Hepatocyte (in vitro differentiated cells): ENCODE measurements at regions not wholly inside any gene's neighbourhood (a gene's known extent, or its start where the extent isn't known, plus 50 kb on each side); places are given as distances from the start of the nearest gene placed in this dataset.

Experiments used
- DNase-seq: peaks from one replicate; pipeline ENCODE4 v3.0.0-alpha.2; 2016; ENCODE audit warnings: low spot score
- H2AFZ ChIP-seq: fragments of 200-600 bp; sonication (generic); 2 replicates; pipeline ENCODE4 v1.6.0; 2016; ENCODE audit warnings: antibody characterized with exemption, mild to moderate bottlenecking
- H3K27ac ChIP-seq: fragments of 200-600 bp; sonication (generic); 2 replicates; pipeline ENCODE4 v1.5.1; 2016; ENCODE audit warnings: mild to moderate bottlenecking
- H3K27me3 ChIP-seq: fragments of 200-600 bp; sonication (generic); 2 replicates; pipeline ENCODE4 v1.6.1; 2016
- H3K36me3 ChIP-seq: fragments of 200-600 bp; sonication (generic); replicated peaks from 2 replicates; pipeline ENCODE4 v1.5.1; 2016; ENCODE audit warnings: low read depth; ENCODE audit not compliant: insufficient read depth
- H3K4me1 ChIP-seq: fragments of 200-600 bp; sonication (generic); 2 replicates; pipeline ENCODE4 v1.5.1; 2016; ENCODE audit warnings: mild to moderate bottlenecking, moderate library complexity; ENCODE audit not compliant: insufficient read depth
- H3K4me2 ChIP-seq: fragments of 200-600 bp; sonication (generic); 2 replicates; pipeline ENCODE4 v1.6.0; 2016
- H3K4me3 ChIP-seq: fragments of 200-600 bp; sonication (generic); 2 replicates; pipeline ENCODE4 v1.5.1; 2016; ENCODE audit warnings: mild to moderate bottlenecking
- H3K79me2 ChIP-seq: fragments of 200-600 bp; sonication (generic); 2 replicates; pipeline ENCODE4 v1.6.0; 2017; ENCODE audit warnings: mild to moderate bottlenecking
- H3K9me2 ChIP-seq: fragments of 200-600 bp; sonication (generic); replicated peaks from 2 replicates; pipeline ENCODE4 v1.6.0; 2017; ENCODE audit warnings: mild to moderate bottlenecking; ENCODE audit not compliant: insufficient read depth
- H3K9me3 ChIP-seq: fragments of 200-600 bp; sonication (generic); 2 replicates; pipeline ENCODE4 v1.5.1; 2016; ENCODE audit warnings: low read depth, mild to moderate bottlenecking
- H4K20me1 ChIP-seq: fragments of 200-600 bp; sonication (generic); 2 replicates; pipeline ENCODE4 v1.6.0; 2016; ENCODE audit warnings: mild to moderate bottlenecking; ENCODE audit not compliant: insufficient read depth, poor library complexity, severe bottlenecking
- CTCF ChIP-seq: fragments of 200-600 bp; sonication (generic); IDR thresholded peaks from 2 replicates; pipeline ENCODE4 v1.5.1; 2016; ENCODE audit warnings: antibody characterized with exemption, mild to moderate bottlenecking; ENCODE audit not compliant: poor library complexity
- EZH2 ChIP-seq: fragments of 200-600 bp; sonication (generic); IDR thresholded peaks from 2 replicates; pipeline ENCODE4 v1.6.1; 2016; ENCODE audit warnings: antibody characterized with exemption, mild to moderate bottlenecking, borderline replicate concordance
- EZH2phosphoT487 ChIP-seq: fragments of 200-600 bp; sonication (generic); IDR thresholded peaks from one replicate; pipeline ENCODE4 v1.6.1; 2018; ENCODE audit warnings: antibody characterized with exemption, mild to moderate bottlenecking, low read depth, moderate library complexity; ENCODE audit not compliant: unreplicated experiment, severe bottlenecking
- WGBS: methylation state at CpG from one replicate; pipeline ENCODE4 v1.1.6; 2016; ENCODE audit warnings: low lambda C conversion rate; ENCODE audit errors: missing lambda C conversion rate; 5-methylcytosine and 5-hydroxymethylcytosine counted together

GRCh38 chr1:5734996-5735395 lies 257.2 kb downstream of the NPHP4 start:
- WGBS = 86% methylated on average over 8 of the region's 8 CpGs
- H3K36me3 ChIP-seq = no peaks in the 10 kb centered on the region
- no peaks in the 10 kb centered on the region for H3K9me3 ChIP-seq
- DNase-seq = no peak
- H3K4me3 ChIP-seq = no peak overlapping the region
- H3K4me2 ChIP-seq = no peak overlapping the region
- no peaks in the 10 kb centered on the region for H3K27me3 ChIP-seq
- H4K20me1 ChIP-seq = no peaks in the 10 kb centered on the region
- TF ChIP-seq EZH2phosphoT487 (no peak), EZH2 (no peak), CTCF (no peak)
- no peaks in the 10 kb centered on the region for H3K4me1 ChIP-seq
- no peaks in the 10 kb centered on the region for H3K79me2 ChIP-seq
- no peak overlapping the region for H3K27ac ChIP-seq
- H2AFZ ChIP-seq = no peak overlapping the region
- H3K9me2 ChIP-seq = no peaks in the 10 kb centered on the region

- Histone ChIP-seq H3K27me3 (no peaks in the 10 kb centered on the region), H3K36me3 (no peaks in the 10 kb centered on the region), H3K9me2 (no peaks in the 10 kb centered on the region), H3K27ac (no peak overlapping the region), H3K4me2 (no peak overlapping the region), H3K4me1 (peaks cover 5% of the 10 kb centered on the region), H2AFZ (no peak overlapping the region), H3K9me3 (no peaks in the 10 kb centered on the region), H3K79me2 (no peaks in the 10 kb centered on the region), H3K4me3 (no peak overlapping the region), H4K20me1 (no peaks in the 10 kb centered on the region)
- WGBS = 83% methylated on average over 8 of the region's 8 CpGs
- DNase-seq = no peak
- TF ChIP-seq EZH2phosphoT487 (no peak), EZH2 (no peak), CTCF (no peak)
Measured at GRCh38 chr1:5734414-5734813, 257.8 kb downstream of the NPHP4 start.

GRCh38 chr1:5733596-5733995 lies 258.6 kb downstream of the NPHP4 start:
- Histone ChIP-seq H2AFZ (no peak overlapping the region), H3K27me3 (no peaks in the 10 kb centered on the region), H3K4me3 (no peak overlapping the region), H3K79me2 (no peaks in the 10 kb centered on the region), H3K27ac (no peak overlapping the region), H3K4me1 (peaks cover 8% of the 10 kb centered on the region), H3K9me2 (no peaks in the 10 kb centered on the region), H3K4me2 (no peak overlapping the region), H3K36me3 (no peaks in the 10 kb centered on the region), H4K20me1 (no peaks in the 10 kb centered on the region), H3K9me3 (no peaks in the 10 kb centered on the region)
- no peak for TF ChIP-seq EZH2phosphoT487
- no peak for DNase-seq
- WGBS = 89% methylated on average over 13 of the region's 13 CpGs

GRCh38 chr1:5731110-5731423 lies 261.2 kb downstream of the NPHP4 start:
- Histone ChIP-seq H2AFZ (no peak overlapping the region), H3K4me3 (no peak overlapping the region), H3K79me2 (no peaks in the 10 kb centered on the region), H3K27ac (no peak overlapping the region), H3K9me2 (no peaks in the 10 kb centered on the region), H3K4me2 (no peak overlapping the region), H3K27me3 (no peaks in the 10 kb centered on the region), H4K20me1 (no peaks in the 10 kb centered on the region), H3K9me3 (no peaks in the 10 kb centered on the region), H3K36me3 (no peaks in the 10 kb centered on the region), H3K4me1 (peaks cover 20% of the 10 kb centered on the region)
- no peak for DNase-seq
- TF ChIP-seq EZH2phosphoT487 (no peak), EZH2 (no peak), CTCF (no peak)
- 93% methylated on average over 5 of the region's 5 CpGs for WGBS
